ENCODE measurements at regions not wholly inside any gene's neighbourhood (a gene's known extent, or its start where the extent isn't known, plus 50 kb on each side); places are given as distances from the start of the nearest gene placed in this dataset.

DNA sequence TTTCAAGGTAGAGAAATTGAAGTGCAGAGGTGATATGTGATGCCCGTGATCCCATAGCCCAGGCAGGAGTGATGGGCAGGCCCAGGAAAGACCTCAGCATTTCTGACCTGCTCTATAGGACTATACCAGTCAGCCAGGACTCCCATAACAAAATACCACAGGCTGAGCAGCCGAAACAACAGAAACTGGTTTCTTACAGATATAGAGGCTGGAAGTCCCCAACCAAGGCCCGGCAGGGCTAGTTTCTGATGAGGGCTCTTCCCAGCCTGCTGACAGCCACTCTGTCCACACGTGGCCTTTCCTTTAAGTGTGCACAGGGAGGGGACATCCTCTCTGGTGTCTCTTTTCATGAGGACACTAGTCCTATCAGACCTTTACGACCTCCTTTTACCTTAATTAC is 104.2 kb upstream of the AGAP1 start:
- ChIA-PET CTCF (no interaction called here), POLR2A (no interaction called here)
- BruUV-seq (replicated peaks) = no TSS peak
- intact Hi-C loops (cut with micrococcal nuclease) = no loop called here
- no peak overlapping the region for H3K4me3 ChIP-seq (replicated peaks in 1 of 3; ENCODE audit: insufficient read depth in 1 of 3, low read depth in 1 of 3, low read length in 3 of 3)
- TF ChIP-seq JUN (IDR thresholded peaks at IDR 0.05; ENCODE audit: borderline replicate concordance, insufficient read depth, insufficient read length, low read depth) = no peak
- no peak for TF ChIP-seq CTCF (IDR thresholded peaks at IDR 0.05; ENCODE audit: extremely low read depth in 1 of 2, insufficient read depth in 1 of 2, low read depth in 1 of 2, low read length in 2 of 2)
- TF ChIP-seq GATA2 (IDR thresholded peaks at IDR 0.05; ENCODE audit: insufficient read depth, insufficient read length, low read depth, low read length) = no peak
- TF ChIP-seq MYC (IDR thresholded peaks at IDR 0.05; ENCODE audit: low read depth, low read length) = no peak
- TF ChIP-seq MAX (IDR thresholded peaks at IDR 0.05; ENCODE audit: insufficient read depth, insufficient read length) = no peak
- no peak for TF ChIP-seq EZH2 (IDR thresholded peaks at IDR 0.05; ENCODE audit: borderline replicate concordance, low read depth, low read length, severe bottlenecking)
- no peak for TF ChIP-seq POLR2AphosphoS5 (IDR thresholded peaks at IDR 0.05; ENCODE audit: insufficient read depth, low read depth, low read length)
- no peak for TF ChIP-seq FOS (IDR thresholded peaks at IDR 0.05; ENCODE audit: borderline replicate concordance, insufficient read depth, low read length)
- no peak for TF ChIP-seq POLR2A (IDR thresholded peaks at IDR 0.05; ENCODE audit: low read depth, low read length)
- no peak overlapping the region for H3K4me2 ChIP-seq (ENCODE audit: insufficient read depth, low read length)
- FAIRE-seq (no peak), DNase-seq (ENCODE audit: low read depth, low spot score) (no peak)
- no peak overlapping the region for H3K27ac ChIP-seq (ENCODE audit: insufficient read depth, low read depth, low read length)
- no peaks in the 10 kb centered on the region for H3K79me2 ChIP-seq (ENCODE audit: control insufficient read depth, insufficient read depth, low read length)
- no peaks in the 10 kb centered on the region for H4K20me1 ChIP-seq (replicated peaks; ENCODE audit: control insufficient read depth, extremely low read depth, insufficient read depth, low read length)
- no peaks in the 10 kb centered on the region for H3K9me3 ChIP-seq (replicated peaks; ENCODE audit: control insufficient read depth, insufficient read depth, low read length)
- no peaks in the 10 kb centered on the region for H3K36me3 ChIP-seq (ENCODE audit: control insufficient read depth in 2 of 2, extremely low read depth in 1 of 2, insufficient read depth in 2 of 2, low read length in 2 of 2)
- H2AFZ ChIP-seq (ENCODE audit: low read depth, low read length) = no peak overlapping the region
- no peak overlapping the region for H3K9ac ChIP-seq (replicated peaks; ENCODE audit: extremely low read depth, insufficient read depth, low read length)
- H3K9me1 ChIP-seq (replicated peaks; ENCODE audit: control insufficient read depth, extremely low read depth, insufficient read depth, low read length) = no peaks in the 10 kb centered on the region
- no peaks in the 10 kb centered on the region for H3K4me1 ChIP-seq (ENCODE audit: control insufficient read depth, extremely low read depth, insufficient read depth, low read length)
- H3K27me3 ChIP-seq (ENCODE audit: control insufficient read depth in 2 of 2, insufficient read depth in 2 of 2, low read length in 2 of 2) = no peaks in the 10 kb centered on the region
- dilution Hi-C loops (cut with MboI; ENCODE audit: extremely low pct_ligation_motif_present, low sequenced_read_pairs) = no loop called here
